ENCODE measurements at regions not wholly inside any gene's neighbourhood (a gene's known extent, or its start where the extent isn't known, plus 50 kb on each side); places are given as distances from the start of the nearest gene placed in this dataset.

DNA sequence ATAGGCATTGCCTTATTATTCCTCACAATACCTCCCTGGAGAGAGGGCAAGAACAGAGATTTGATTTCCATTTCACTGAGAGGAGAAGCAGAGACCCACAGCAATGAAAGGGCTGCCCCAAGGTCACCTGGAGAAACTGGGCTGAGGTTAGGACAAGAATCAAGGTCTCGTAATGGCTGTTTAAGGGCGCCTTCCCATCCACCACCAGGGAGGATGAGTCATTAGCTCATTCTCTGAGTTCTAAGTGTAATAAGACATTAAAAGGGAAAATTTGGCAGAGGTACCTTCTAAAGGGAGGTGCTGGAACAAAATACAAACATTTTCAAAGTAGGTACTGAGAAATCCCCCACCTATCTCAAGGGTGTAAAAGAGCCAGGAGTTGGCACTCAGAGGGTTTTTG is 52.6 kb upstream of the TCERG1 start:
- TF ChIP-seq ZNF121 (CRISPR knock-in tag; IDR thresholded peaks at IDR 0.05): no peak
- TF ChIP-seq ZNF671 (CRISPR knock-in tag; IDR thresholded peaks at IDR 0.05): no peak
- TF ChIP-seq, protein P1, sequence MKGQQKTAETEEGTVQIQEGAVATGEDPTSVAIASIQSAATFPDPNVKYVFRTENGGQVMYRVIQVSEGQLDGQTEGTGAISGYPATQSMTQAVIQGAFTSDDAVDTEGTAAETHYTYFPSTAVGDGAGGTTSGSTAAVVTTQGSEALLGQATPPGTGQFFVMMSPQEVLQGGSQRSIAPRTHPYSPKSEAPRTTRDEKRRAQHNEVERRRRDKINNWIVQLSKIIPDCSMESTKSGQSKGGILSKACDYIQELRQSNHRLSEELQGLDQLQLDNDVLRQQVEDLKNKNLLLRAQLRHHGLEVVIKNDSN (CRISPR knock-in tag; IDR thresholded peaks at IDR 0.05): no peak
- TF ChIP-seq CBFB (CRISPR knock-in tag; IDR thresholded peaks at IDR 0.05; ENCODE audit: low read depth): no peak
- TF ChIP-seq, protein P2, sequence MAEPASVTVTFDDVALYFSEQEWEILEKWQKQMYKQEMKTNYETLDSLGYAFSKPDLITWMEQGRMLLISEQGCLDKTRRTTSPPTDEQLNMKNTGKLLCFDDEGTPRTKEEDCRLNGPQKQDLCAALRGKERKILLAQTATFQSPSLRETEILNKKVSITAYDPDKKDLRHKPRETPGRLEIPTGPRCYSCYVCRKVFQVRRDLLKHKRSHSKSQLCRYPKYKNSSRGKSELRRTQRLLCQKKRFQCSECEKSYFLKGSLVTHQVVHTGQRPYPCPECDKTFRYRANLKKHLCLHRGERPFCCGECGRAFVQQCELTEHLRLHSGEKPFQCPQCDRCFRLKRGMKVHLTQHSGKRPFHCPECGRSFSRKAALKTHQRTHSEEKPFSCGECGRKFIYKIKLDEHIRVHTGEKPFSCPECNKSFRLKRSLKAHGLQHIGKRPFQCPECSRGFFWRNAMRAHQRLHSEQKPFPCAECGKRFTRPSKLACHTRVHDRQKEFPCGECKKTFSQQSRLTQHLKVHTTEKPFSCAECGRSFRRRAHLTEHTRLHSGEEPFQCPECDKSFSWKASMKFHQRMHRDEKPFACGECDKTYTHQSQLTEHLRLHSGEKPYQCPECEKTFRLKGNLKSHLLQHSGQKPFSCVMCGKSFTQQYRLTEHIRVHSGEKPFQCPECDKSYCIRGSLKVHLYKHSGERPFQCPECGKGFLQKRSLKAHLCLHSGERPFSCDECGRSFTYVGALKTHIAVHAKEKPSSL (CRISPR knock-in tag; conservative IDR thresholded peaks at IDR 0.05): no peak
- CTCF ChIA-PET: interaction anchor here (1.0 kb wide), 1 partner anchor 8 kb away, joined by 4 read pairs; no protein-coding TSS in a partner anchor
- Mint-ChIP-seq H3K36me3 (no peaks in the 10 kb centered on the region), H3K9me3 (no peaks in the 10 kb centered on the region), H3K27ac (no peak overlapping the region), H3K4me3 (no peak overlapping the region), H3K4me1 (peaks cover 7% of the 10 kb centered on the region), H3K27me3 (ENCODE audit: low read depth) (no peaks in the 10 kb centered on the region; the same call in 1 of the 2 replicates)
- ATAC-seq (no peak), DNase-seq (ENCODE audit: low spot score) (no peak)
- POLR2A ChIA-PET: no interaction called here

DNA sequence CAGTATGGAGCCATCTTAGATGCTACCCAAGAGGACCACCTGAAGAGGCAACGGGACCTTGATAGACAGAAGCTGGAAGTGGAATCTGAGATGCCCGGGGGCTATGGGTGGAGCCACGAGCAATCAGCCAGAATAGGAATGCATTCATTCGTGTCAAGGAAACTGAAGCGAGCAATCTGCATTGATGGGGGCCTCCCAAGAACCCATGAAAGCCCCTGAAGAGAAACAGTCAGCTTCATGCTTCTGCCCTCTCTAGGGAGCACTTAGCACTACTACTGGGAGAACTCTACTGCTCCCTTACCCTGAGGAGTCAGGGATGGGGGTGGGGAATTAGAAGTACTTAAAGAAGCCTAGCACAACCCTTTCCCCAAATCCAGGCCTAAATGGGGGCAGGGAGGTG is 51.9 kb upstream of the TCERG1 start:
- no peaks in the 10 kb centered on the region; the same call in 1 of the 2 replicates for H3K27me3 Mint-ChIP-seq (ENCODE audit: low read depth)
- H3K36me3 Mint-ChIP-seq: no peaks in the 10 kb centered on the region
- peaks cover 7% of the 10 kb centered on the region for H3K4me1 Mint-ChIP-seq
- no peak overlapping the region for H3K4me3 Mint-ChIP-seq
- ChIA-PET POLR2A (no interaction called here), CTCF (interaction anchor here (1.3 to 2.0 kb wide), 2 partner anchors 30 to 45 kb away, joined by 4 to 7 read pairs; no protein-coding TSS in a partner anchor)
- H3K9me3 Mint-ChIP-seq: no peaks in the 10 kb centered on the region
- peak; percentile 22 for DNase-seq (ENCODE audit: low spot score)
- peak; percentile 84 for ATAC-seq
- H3K27ac Mint-ChIP-seq: no peak overlapping the region
- TF ChIP-seq ZNF263 (CRISPR knock-in tag; IDR thresholded peaks at IDR 0.05; ENCODE audit: low read depth) (no peak), HMGA2 (CRISPR knock-in tag; IDR thresholded peaks at IDR 0.05) (no peak), ZNF219 (CRISPR knock-in tag; IDR thresholded peaks at IDR 0.05; ENCODE audit: borderline replicate concordance) (no peak), CREM (CRISPR knock-in tag; IDR thresholded peaks at IDR 0.05) (no peak), ETV6 (CRISPR knock-in tag; IDR thresholded peaks at IDR 0.05) (no peak), TCF7 (CRISPR knock-in tag; IDR thresholded peaks at IDR 0.05; ENCODE audit: low read depth) (no peak), ZNF138 (CRISPR knock-in tag; conservative IDR thresholded peaks at IDR 0.05) (no peak), SMAD4 (CRISPR knock-in tag; IDR thresholded peaks at IDR 0.05) (no peak)
- TF ChIP-seq, protein P3, sequence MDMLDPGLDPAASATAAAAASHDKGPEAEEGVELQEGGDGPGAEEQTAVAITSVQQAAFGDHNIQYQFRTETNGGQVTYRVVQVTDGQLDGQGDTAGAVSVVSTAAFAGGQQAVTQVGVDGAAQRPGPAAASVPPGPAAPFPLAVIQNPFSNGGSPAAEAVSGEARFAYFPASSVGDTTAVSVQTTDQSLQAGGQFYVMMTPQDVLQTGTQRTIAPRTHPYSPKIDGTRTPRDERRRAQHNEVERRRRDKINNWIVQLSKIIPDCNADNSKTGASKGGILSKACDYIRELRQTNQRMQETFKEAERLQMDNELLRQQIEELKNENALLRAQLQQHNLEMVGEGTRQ (CRISPR knock-in tag; IDR thresholded peaks at IDR 0.05): no peak
- TF ChIP-seq, protein P4, sequence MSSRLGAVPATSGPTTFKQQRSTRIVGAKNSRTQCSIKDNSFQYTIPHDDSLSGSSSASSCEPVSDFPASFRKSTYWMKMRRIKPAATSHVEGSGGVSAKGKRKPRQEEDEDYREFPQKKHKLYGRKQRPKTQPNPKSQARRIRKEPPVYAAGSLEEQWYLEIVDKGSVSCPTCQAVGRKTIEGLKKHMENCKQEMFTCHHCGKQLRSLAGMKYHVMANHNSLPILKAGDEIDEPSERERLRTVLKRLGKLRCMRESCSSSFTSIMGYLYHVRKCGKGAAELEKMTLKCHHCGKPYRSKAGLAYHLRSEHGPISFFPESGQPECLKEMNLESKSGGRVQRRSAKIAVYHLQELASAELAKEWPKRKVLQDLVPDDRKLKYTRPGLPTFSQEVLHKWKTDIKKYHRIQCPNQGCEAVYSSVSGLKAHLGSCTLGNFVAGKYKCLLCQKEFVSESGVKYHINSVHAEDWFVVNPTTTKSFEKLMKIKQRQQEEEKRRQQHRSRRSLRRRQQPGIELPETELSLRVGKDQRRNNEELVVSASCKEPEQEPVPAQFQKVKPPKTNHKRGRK (CRISPR knock-in tag; IDR thresholded peaks at IDR 0.05; ENCODE audit: borderline replicate concordance): no peak
- TF ChIP-seq, protein P5, sequence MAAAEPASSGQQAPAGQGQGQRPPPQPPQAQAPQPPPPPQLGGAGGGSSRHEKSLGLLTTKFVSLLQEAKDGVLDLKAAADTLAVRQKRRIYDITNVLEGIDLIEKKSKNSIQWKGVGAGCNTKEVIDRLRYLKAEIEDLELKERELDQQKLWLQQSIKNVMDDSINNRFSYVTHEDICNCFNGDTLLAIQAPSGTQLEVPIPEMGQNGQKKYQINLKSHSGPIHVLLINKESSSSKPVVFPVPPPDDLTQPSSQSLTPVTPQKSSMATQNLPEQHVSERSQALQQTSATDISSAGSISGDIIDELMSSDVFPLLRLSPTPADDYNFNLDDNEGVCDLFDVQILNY (CRISPR knock-in tag; IDR thresholded peaks at IDR 0.05): no peak
- TF ChIP-seq, protein P6, sequence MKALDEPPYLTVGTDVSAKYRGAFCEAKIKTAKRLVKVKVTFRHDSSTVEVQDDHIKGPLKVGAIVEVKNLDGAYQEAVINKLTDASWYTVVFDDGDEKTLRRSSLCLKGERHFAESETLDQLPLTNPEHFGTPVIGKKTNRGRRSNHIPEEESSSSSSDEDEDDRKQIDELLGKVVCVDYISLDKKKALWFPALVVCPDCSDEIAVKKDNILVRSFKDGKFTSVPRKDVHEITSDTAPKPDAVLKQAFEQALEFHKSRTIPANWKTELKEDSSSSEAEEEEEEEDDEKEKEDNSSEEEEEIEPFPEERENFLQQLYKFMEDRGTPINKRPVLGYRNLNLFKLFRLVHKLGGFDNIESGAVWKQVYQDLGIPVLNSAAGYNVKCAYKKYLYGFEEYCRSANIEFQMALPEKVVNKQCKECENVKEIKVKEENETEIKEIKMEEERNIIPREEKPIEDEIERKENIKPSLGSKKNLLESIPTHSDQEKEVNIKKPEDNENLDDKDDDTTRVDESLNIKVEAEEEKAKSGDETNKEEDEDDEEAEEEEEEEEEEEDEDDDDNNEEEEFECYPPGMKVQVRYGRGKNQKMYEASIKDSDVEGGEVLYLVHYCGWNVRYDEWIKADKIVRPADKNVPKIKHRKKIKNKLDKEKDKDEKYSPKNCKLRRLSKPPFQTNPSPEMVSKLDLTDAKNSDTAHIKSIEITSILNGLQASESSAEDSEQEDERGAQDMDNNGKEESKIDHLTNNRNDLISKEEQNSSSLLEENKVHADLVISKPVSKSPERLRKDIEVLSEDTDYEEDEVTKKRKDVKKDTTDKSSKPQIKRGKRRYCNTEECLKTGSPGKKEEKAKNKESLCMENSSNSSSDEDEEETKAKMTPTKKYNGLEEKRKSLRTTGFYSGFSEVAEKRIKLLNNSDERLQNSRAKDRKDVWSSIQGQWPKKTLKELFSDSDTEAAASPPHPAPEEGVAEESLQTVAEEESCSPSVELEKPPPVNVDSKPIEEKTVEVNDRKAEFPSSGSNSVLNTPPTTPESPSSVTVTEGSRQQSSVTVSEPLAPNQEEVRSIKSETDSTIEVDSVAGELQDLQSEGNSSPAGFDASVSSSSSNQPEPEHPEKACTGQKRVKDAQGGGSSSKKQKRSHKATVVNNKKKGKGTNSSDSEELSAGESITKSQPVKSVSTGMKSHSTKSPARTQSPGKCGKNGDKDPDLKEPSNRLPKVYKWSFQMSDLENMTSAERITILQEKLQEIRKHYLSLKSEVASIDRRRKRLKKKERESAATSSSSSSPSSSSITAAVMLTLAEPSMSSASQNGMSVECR (CRISPR knock-in tag; IDR thresholded peaks at IDR 0.05; ENCODE audit: borderline replicate concordance): no peak
- TF ChIP-seq, protein P7, sequence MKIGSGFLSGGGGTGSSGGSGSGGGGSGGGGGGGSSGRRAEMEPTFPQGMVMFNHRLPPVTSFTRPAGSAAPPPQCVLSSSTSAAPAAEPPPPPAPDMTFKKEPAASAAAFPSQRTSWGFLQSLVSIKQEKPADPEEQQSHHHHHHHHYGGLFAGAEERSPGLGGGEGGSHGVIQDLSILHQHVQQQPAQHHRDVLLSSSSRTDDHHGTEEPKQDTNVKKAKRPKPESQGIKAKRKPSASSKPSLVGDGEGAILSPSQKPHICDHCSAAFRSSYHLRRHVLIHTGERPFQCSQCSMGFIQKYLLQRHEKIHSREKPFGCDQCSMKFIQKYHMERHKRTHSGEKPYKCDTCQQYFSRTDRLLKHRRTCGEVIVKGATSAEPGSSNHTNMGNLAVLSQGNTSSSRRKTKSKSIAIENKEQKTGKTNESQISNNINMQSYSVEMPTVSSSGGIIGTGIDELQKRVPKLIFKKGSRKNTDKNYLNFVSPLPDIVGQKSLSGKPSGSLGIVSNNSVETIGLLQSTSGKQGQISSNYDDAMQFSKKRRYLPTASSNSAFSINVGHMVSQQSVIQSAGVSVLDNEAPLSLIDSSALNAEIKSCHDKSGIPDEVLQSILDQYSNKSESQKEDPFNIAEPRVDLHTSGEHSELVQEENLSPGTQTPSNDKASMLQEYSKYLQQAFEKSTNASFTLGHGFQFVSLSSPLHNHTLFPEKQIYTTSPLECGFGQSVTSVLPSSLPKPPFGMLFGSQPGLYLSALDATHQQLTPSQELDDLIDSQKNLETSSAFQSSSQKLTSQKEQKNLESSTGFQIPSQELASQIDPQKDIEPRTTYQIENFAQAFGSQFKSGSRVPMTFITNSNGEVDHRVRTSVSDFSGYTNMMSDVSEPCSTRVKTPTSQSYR (CRISPR knock-in tag; IDR thresholded peaks at IDR 0.05): no peak

Measured in WTC11 (cell line).